ENCODE measurements at regions not wholly inside any gene's neighbourhood (a gene's known extent, or its start where the extent isn't known, plus 50 kb on each side); places are given as distances from the start of the nearest gene placed in this dataset.

GRCh38 chr5:56476487-56476856, 243.3 kb upstream of the ANKRD55 start:
- no peak for TF ChIP-seq MYC (IDR thresholded peaks at IDR 0.05; ENCODE audit: low read depth, low read length)
- TF ChIP-seq CTCF (IDR thresholded peaks at IDR 0.05; ENCODE audit: low read depth, low read length) = no peak
- no peak for TF ChIP-seq POLR2A (IDR thresholded peaks at IDR 0.05; ENCODE audit: extremely low read depth, insufficient read length)
- no peak for TF ChIP-seq MAX (IDR thresholded peaks at IDR 0.05; ENCODE audit: low read depth, low read length)
- no peak overlapping the region for H3K4me3 ChIP-seq (ENCODE audit: low read depth, low read length)
- no peak for DNase-seq (ENCODE audit: low read depth)

GRCh38 chr5:56475689-56476486, 242.8 kb upstream of the ANKRD55 start:
- TF ChIP-seq POLR2A (IDR thresholded peaks at IDR 0.05; ENCODE audit: extremely low read depth, insufficient read length) (no peak), MAX (IDR thresholded peaks at IDR 0.05; ENCODE audit: low read depth, low read length) (no peak), CTCF (IDR thresholded peaks at IDR 0.05; ENCODE audit: low read depth, low read length) (no peak), MYC (IDR thresholded peaks at IDR 0.05; ENCODE audit: low read depth, low read length) (no peak)
- no peak overlapping the region for H3K4me3 ChIP-seq (ENCODE audit: low read depth, low read length)
- no peak for DNase-seq (ENCODE audit: low read depth)

GRCh38 chr5:56471707-56472106, 238.6 kb upstream of the ANKRD55 start:
- H3K4me3 ChIP-seq (ENCODE audit: low read depth, low read length) = no peak overlapping the region
- no peak for DNase-seq (ENCODE audit: low read depth)
- TF ChIP-seq MAX (IDR thresholded peaks at IDR 0.05; ENCODE audit: low read depth, low read length) (no peak), CTCF (IDR thresholded peaks at IDR 0.05; ENCODE audit: low read depth, low read length) (no peak), POLR2A (IDR thresholded peaks at IDR 0.05; ENCODE audit: extremely low read depth, insufficient read length) (no peak), MYC (IDR thresholded peaks at IDR 0.05; ENCODE audit: low read depth, low read length) (no peak)

- TF ChIP-seq MAX (IDR thresholded peaks at IDR 0.05; ENCODE audit: low read depth, low read length) = no peak
- no peak for TF ChIP-seq CTCF (IDR thresholded peaks at IDR 0.05; ENCODE audit: low read depth, low read length)
- TF ChIP-seq MYC (IDR thresholded peaks at IDR 0.05; ENCODE audit: low read depth, low read length) = no peak
- no peak for TF ChIP-seq POLR2A (IDR thresholded peaks at IDR 0.05; ENCODE audit: extremely low read depth, insufficient read length)
- H3K4me3 ChIP-seq (ENCODE audit: low read depth, low read length) = no peak overlapping the region
- DNase-seq (ENCODE audit: low read depth) = no peak
Measured at GRCh38 chr5:56470007-56470406, 236.9 kb upstream of the ANKRD55 start.

- no peak for DNase-seq (ENCODE audit: low read depth)
- no peak for TF ChIP-seq MAX (IDR thresholded peaks at IDR 0.05; ENCODE audit: low read depth, low read length)
- no peak for TF ChIP-seq CTCF (IDR thresholded peaks at IDR 0.05; ENCODE audit: low read depth, low read length)
- no peak for TF ChIP-seq MYC (IDR thresholded peaks at IDR 0.05; ENCODE audit: low read depth, low read length)
- no peak for TF ChIP-seq POLR2A (IDR thresholded peaks at IDR 0.05; ENCODE audit: extremely low read depth, insufficient read length)
- H3K4me3 ChIP-seq (ENCODE audit: low read depth, low read length) = no peak overlapping the region
Measured at GRCh38 chr5:56468277-56468676, 235.1 kb upstream of the ANKRD55 start.
